ENCODE measurements at regions not wholly inside any gene's neighbourhood (a gene's known extent, or its start where the extent isn't known, plus 50 kb on each side); places are given as distances from the start of the nearest gene placed in this dataset.

DNA sequence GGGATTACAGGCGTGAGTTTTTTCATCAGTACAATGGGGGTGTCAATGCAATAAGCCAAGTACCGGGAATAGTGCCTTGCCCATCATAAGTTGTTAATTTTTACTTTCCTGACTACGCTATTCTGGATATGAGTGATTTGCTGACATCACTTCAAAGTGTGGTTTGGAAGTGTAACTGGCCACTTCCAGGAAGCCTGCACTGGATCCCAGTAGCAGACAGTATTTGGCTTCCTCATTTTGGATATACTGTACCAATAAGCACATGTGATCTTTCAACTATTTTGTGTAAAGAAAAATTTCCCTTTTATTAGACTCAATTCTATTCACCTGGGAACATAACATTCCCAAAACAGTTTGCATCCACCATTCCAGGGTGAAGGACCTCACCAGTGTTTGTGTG lies 417.7 kb upstream of the KLF4 start:
- TF ChIP-seq, protein P1, sequence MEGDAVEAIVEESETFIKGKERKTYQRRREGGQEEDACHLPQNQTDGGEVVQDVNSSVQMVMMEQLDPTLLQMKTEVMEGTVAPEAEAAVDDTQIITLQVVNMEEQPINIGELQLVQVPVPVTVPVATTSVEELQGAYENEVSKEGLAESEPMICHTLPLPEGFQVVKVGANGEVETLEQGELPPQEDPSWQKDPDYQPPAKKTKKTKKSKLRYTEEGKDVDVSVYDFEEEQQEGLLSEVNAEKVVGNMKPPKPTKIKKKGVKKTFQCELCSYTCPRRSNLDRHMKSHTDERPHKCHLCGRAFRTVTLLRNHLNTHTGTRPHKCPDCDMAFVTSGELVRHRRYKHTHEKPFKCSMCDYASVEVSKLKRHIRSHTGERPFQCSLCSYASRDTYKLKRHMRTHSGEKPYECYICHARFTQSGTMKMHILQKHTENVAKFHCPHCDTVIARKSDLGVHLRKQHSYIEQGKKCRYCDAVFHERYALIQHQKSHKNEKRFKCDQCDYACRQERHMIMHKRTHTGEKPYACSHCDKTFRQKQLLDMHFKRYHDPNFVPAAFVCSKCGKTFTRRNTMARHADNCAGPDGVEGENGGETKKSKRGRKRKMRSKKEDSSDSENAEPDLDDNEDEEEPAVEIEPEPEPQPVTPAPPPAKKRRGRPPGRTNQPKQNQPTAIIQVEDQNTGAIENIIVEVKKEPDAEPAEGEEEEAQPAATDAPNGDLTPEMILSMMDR (IDR thresholded peaks at IDR 0.05), result no peak
- TF ChIP-seq POLR2AphosphoS5 (IDR thresholded peaks at IDR 0.05; ENCODE audit: insufficient read depth in 1 of 2, low read depth in 1 of 2) (no peak), POLR2A (IDR thresholded peaks at IDR 0.05) (no peak)

Measured in vagina (tissue), 2 donors.